Peyer's patch (tissue), 4 donors: ENCODE measurements at regions not wholly inside any gene's neighbourhood (a gene's known extent, or its start where the extent isn't known, plus 50 kb on each side); places are given as distances from the start of the nearest gene placed in this dataset.
"Not testable (repeated sequence)": the region's sequence is repeated elsewhere in the genome, so short reads cannot be mapped to it uniquely, and the experiment has no call there.

Experiments
- POLR2A ChIP-seq, 2 donors: fragments of 450-650 bp; IDR thresholded peaks; one replicate each; pipeline ENCODE4 v1.5.1; 2017; ENCODE audit warnings: antibody characterized with exemption in 2 of 2, mild to moderate bottlenecking in 2 of 2, moderate library complexity in 2 of 2
- TF ChIP-seq, protein P1 (sequence below), 6 experiments: fragments of 450-650 bp in 4 of 6; fragments of 200-600 bp in 2 of 6; sonication (generic) in 1 of 6; IDR thresholded peaks; one replicate each; pipeline ENCODE4 v1.5.1; 2017 to 2019; ENCODE audit warnings: antibody characterized with exemption in 6 of 6, mild to moderate bottlenecking in 3 of 6, moderate library complexity in 1 of 6

DNA sequence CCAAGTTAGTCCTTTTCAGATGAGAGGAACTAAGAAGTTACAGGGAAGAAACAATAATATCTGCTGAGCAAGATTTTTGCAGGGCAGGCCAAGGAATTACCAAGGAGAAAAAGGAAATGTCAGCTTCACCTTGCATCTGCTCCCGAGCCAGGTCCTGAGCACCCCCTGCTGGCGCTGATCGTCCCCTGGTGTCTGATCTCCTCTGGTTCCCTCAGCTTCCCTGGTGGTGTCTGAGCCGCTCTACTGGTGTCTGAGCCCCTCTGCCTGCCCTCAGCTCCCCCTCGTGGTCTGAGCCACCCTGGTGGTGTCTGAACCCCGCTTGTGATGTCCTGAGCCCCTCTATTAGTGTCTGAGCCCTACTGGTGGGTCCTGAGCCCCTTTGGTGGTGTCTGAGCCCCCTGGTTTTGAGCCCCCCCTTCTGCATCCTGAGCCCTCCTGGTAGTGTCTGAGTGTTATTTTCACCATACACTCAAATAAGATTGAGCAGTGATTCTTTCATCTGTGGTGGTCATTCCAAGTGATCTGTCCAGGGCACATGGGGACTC is 196.6 kb upstream of the POTEB2 start:
- TF ChIP-seq POLR2A (IDR thresholded peaks at IDR 0.05) = not testable (repeated sequence)
- TF ChIP-seq, protein P1, sequence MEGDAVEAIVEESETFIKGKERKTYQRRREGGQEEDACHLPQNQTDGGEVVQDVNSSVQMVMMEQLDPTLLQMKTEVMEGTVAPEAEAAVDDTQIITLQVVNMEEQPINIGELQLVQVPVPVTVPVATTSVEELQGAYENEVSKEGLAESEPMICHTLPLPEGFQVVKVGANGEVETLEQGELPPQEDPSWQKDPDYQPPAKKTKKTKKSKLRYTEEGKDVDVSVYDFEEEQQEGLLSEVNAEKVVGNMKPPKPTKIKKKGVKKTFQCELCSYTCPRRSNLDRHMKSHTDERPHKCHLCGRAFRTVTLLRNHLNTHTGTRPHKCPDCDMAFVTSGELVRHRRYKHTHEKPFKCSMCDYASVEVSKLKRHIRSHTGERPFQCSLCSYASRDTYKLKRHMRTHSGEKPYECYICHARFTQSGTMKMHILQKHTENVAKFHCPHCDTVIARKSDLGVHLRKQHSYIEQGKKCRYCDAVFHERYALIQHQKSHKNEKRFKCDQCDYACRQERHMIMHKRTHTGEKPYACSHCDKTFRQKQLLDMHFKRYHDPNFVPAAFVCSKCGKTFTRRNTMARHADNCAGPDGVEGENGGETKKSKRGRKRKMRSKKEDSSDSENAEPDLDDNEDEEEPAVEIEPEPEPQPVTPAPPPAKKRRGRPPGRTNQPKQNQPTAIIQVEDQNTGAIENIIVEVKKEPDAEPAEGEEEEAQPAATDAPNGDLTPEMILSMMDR (IDR thresholded peaks at IDR 0.05) = not testable (repeated sequence)
